HG03469 (cell line): ENCODE measurements at regions not wholly inside any gene's neighbourhood (a gene's known extent, or its start where the extent isn't known, plus 50 kb on each side); places are given as distances from the start of the nearest gene placed in this dataset.

Source experiments
- ATAC-seq: cut with Tn5 transposase; IDR thresholded peaks from one replicate; pipeline ENCODE4 v1.9.1; 2021; ENCODE audit warnings: mild to moderate bottlenecking, moderate library complexity, moderate number of reproducible peaks; ENCODE audit not compliant: unreplicated experiment

GRCh38 chr4:31045724-31046318 lies 325.7 kb downstream of the PCDH7 start:
- ATAC-seq, result no peak

- no peak for ATAC-seq
These were observed 331.0 kb downstream of the PCDH7 start for GRCh38 chr4:31051151-31051550.

GRCh38 chr4:31051565-31051964 lies 331.4 kb downstream of the PCDH7 start:
- ATAC-seq, result no peak

GRCh38 chr4:31052519-31052918 lies 332.4 kb downstream of the PCDH7 start:
- ATAC-seq, result no peak

- no peak for ATAC-seq
These were observed 333.3 kb downstream of the PCDH7 start for GRCh38 chr4:31053451-31053850.

- no peak for ATAC-seq
These were observed 334.1 kb downstream of the PCDH7 start for GRCh38 chr4:31054295-31054694.

- ATAC-seq, result no peak
These were observed 338.5 kb downstream of the PCDH7 start for GRCh38 chr4:31058656-31059055.

GRCh38 chr4:31059753-31060522 lies 339.8 kb downstream of the PCDH7 start:
- no peak for ATAC-seq

- no peak for ATAC-seq
These were observed 344.9 kb downstream of the PCDH7 start for GRCh38 chr4:31065086-31065485.

GRCh38 chr4:31068257-31069075 lies 348.3 kb downstream of the PCDH7 start:
- ATAC-seq, result no peak

- no peak for ATAC-seq
These were observed 349.0 kb downstream of the PCDH7 start for GRCh38 chr4:31069151-31069550.

GRCh38 chr4:31071508-31072486 lies 351.6 kb downstream of the PCDH7 start:
- ATAC-seq, result no peak

- ATAC-seq, result no peak
These were observed 355.8 kb downstream of the PCDH7 start for GRCh38 chr4:31075969-31076368.

GRCh38 chr4:31078661-31079060 lies 358.5 kb downstream of the PCDH7 start:
- ATAC-seq, result no peak

- no peak for ATAC-seq
These were observed 360.7 kb downstream of the PCDH7 start for GRCh38 chr4:31080887-31081286.

GRCh38 chr4:31081366-31081765 lies 361.2 kb downstream of the PCDH7 start:
- ATAC-seq, result no peak

- ATAC-seq, result no peak
These were observed 363.3 kb downstream of the PCDH7 start for GRCh38 chr4:31083456-31083855.

- no peak for ATAC-seq
These were observed 364.7 kb downstream of the PCDH7 start for GRCh38 chr4:31084806-31085416.

GRCh38 chr4:31085689-31086088 lies 365.5 kb downstream of the PCDH7 start:
- ATAC-seq, result no peak

GRCh38 chr4:31086756-31087330 lies 366.7 kb downstream of the PCDH7 start:
- no peak for ATAC-seq
